MCF 10A (cell line): ENCODE measurements at regions not wholly inside any gene's neighbourhood (a gene's known extent, or its start where the extent isn't known, plus 50 kb on each side); places are given as distances from the start of the nearest gene placed in this dataset.

ENCODE experiments used
- BruUV-seq: library from RNA; stranded (reverse); fragments of 400-500 nt; replicated peaks from 2 replicates; lab custom pipeline; 2021; lab: Mats Ljungman, UMichigan
- CTCF ChIA-PET: fragments of 300-600 bp; sonication (Branson Sonifier 250); formaldehyde crosslinking; extraction: SDS; loops from one replicate; lab custom pipeline; 2021; ENCODE audit warnings: antibody characterized with exemption, inconsistent platforms; lab: Yijun Ruan, JAX
- POLR2A ChIA-PET: fragments of 300-600, 350-650 bp; sonication (Branson Sonifier 250); formaldehyde crosslinking; extraction: SDS; loops from one replicate; lab custom pipeline; 2020; ENCODE audit warnings: antibody characterized with exemption, inconsistent platforms; lab: Yijun Ruan, JAX
- DNase-seq: peaks from one replicate; pipeline ENCODE4 v3.0.0-alpha.2; 2018; ENCODE audit not compliant: unreplicated experiment
- H3K27ac Mint-ChIP-seq: one replicate; pipeline ENCODE4 v1.8.0; 2022; ENCODE audit warnings: mild to moderate bottlenecking, low read depth, mixed read lengths; ENCODE audit not compliant: unreplicated experiment
- H3K27me3 Mint-ChIP-seq: one replicate; pipeline ENCODE4 v1.8.0; 2022; ENCODE audit warnings: mixed read lengths; ENCODE audit not compliant: insufficient read depth, unreplicated experiment
- H3K36me3 Mint-ChIP-seq: one replicate; pipeline ENCODE4 v1.8.0; 2022; ENCODE audit warnings: mild to moderate bottlenecking, moderate library complexity, mixed read lengths; ENCODE audit not compliant: insufficient read depth, unreplicated experiment
- H3K4me1 Mint-ChIP-seq: one replicate; pipeline ENCODE4 v1.8.0; 2022; ENCODE audit warnings: mixed read lengths; ENCODE audit not compliant: insufficient read depth, unreplicated experiment
- H3K4me3 Mint-ChIP-seq: one replicate; pipeline ENCODE4 v1.8.0; 2022; ENCODE audit warnings: mild to moderate bottlenecking, moderate library complexity, mixed read lengths; ENCODE audit not compliant: unreplicated experiment
- H3K9me3 Mint-ChIP-seq: one replicate; pipeline ENCODE4 v1.8.0; 2022; ENCODE audit warnings: mixed read lengths; ENCODE audit not compliant: unreplicated experiment
- CTCF ChIP-seq: fragments of 200-600 bp; IDR thresholded peaks from one replicate; pipeline ENCODE4 v1.8.0; 2022; ENCODE audit warnings: antibody characterized with exemption, mild to moderate bottlenecking; ENCODE audit not compliant: unreplicated experiment
- intact Hi-C: fragments of 100-400 bp; cut with micrococcal nuclease; formaldehyde crosslinking; loops from 2 replicates; pipeline ENCODE4 v1.14.1; 2022

- Mint-ChIP-seq H3K27me3 (no peaks in the 10 kb centered on the region), H3K4me1 (no peaks in the 10 kb centered on the region)
Measured at GRCh38 chr16:9393591-9393990, 302.1 kb downstream of the HAPSTR1 start.

DNA sequence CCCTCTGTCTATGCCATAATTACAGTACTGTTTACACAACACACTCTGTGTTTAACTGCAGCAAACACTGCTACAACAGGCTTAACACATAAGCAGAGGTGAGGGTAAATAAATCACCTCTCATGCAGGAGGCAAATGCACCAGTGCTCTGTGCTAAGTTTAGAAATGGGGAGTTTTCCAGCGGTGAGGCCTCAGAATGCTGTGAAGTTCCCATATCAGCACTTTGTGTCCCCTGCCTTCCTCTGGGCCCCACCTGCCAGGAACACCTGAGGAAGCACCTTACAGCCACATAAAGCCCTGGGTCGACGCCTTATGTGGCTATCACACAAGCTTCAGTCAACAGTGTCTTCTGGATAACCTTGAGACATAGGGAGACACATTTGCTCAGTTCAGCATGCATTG, 304.5 kb downstream of the HAPSTR1 start:
- no peaks in the 10 kb centered on the region for H3K36me3 Mint-ChIP-seq
- H3K27ac Mint-ChIP-seq: no peak overlapping the region
- no peaks in the 10 kb centered on the region for H3K27me3 Mint-ChIP-seq
- DNase-seq: no peak
- intact Hi-C loops: no loop called here
- peaks cover 28% of the 10 kb centered on the region for H3K9me3 Mint-ChIP-seq
- no TSS peak for BruUV-seq
- POLR2A ChIA-PET: no interaction called here
- no peak for TF ChIP-seq CTCF
- CTCF ChIA-PET: no interaction called here
- no peak overlapping the region for H3K4me3 Mint-ChIP-seq
- H3K4me1 Mint-ChIP-seq: no peaks in the 10 kb centered on the region

More at GRCh38 chr16:9393591-9393990, 302.1 kb downstream of the HAPSTR1 start:
- Mint-ChIP-seq H3K9me3 (peaks cover 36% of the 10 kb centered on the region), H3K36me3 (no peaks in the 10 kb centered on the region), H3K27ac (no peak overlapping the region), H3K4me3 (no peak overlapping the region)
- CTCF ChIA-PET: no interaction called here
- no peak for DNase-seq
- POLR2A ChIA-PET: no interaction called here
- intact Hi-C loops: no loop called here
- TF ChIP-seq CTCF: no peak
- no TSS peak for BruUV-seq

DNA sequence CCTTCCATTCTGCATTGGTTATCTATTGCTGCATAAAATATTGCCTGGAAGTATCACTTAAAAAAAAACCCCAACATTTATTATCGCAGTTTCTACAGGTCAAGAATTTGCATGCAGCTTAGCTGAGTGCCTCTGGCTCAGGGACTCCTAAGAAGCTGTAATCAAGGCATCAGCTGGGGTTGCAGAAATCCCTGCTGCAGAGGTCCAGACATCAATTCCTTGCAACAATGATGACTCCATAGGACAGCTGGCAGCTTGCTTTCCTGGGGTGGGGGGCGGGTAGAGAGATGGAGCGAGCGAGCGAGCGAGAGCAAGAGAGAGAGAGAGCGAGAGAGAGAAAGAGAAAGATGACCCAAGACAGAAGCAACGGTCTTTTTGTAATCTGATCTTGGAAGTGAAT, 308.1 kb downstream of the HAPSTR1 start:
- Mint-ChIP-seq H3K4me1 (no peaks in the 10 kb centered on the region), H3K27me3 (no peaks in the 10 kb centered on the region), H3K4me3 (no peak overlapping the region), H3K27ac (no peak overlapping the region), H3K36me3 (no peaks in the 10 kb centered on the region), H3K9me3 (peaks cover 18% of the 10 kb centered on the region)
- intact Hi-C loops: no loop called here
- no TSS peak for BruUV-seq
- CTCF ChIA-PET: interaction anchor here (0.7 kb wide), 1 partner anchor 1257 kb away, joined by 3 read pairs; no protein-coding TSS in a partner anchor
- POLR2A ChIA-PET: no interaction called here
- no peak for TF ChIP-seq CTCF
- no peak for DNase-seq

DNA sequence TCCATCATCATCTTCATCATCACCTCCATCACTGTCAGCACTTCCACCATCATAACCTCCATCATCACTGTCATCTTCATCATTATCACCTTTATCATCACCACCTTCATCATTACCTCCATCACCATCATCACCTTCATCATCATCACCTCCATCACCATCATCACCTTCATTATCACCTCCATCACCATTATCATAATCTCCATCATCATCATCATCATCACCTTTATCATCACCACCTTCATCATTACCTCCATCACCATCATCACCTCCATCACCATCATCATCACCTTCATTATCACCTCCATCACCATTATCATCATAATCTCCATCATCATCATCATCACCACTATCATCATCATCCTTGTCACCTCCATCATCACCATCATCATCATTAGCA, 309.7 kb downstream of the HAPSTR1 start:
- no peak for TF ChIP-seq CTCF
- intact Hi-C loops: no loop called here
- CTCF ChIA-PET: no interaction called here
- DNase-seq: no peak
- H3K36me3 Mint-ChIP-seq: no peaks in the 10 kb centered on the region
- H3K4me1 Mint-ChIP-seq: no peaks in the 10 kb centered on the region
- no peaks in the 10 kb centered on the region for H3K27me3 Mint-ChIP-seq
- H3K27ac Mint-ChIP-seq: no peak overlapping the region
- H3K9me3 Mint-ChIP-seq: peaks cover 19% of the 10 kb centered on the region
- H3K4me3 Mint-ChIP-seq: no peak overlapping the region
- POLR2A ChIA-PET: no interaction called here
- no TSS peak for BruUV-seq
